ENCODE measurements at regions not wholly inside any gene's neighbourhood (a gene's known extent, or its start where the extent isn't known, plus 50 kb on each side); places are given as distances from the start of the nearest gene placed in this dataset.

DNA sequence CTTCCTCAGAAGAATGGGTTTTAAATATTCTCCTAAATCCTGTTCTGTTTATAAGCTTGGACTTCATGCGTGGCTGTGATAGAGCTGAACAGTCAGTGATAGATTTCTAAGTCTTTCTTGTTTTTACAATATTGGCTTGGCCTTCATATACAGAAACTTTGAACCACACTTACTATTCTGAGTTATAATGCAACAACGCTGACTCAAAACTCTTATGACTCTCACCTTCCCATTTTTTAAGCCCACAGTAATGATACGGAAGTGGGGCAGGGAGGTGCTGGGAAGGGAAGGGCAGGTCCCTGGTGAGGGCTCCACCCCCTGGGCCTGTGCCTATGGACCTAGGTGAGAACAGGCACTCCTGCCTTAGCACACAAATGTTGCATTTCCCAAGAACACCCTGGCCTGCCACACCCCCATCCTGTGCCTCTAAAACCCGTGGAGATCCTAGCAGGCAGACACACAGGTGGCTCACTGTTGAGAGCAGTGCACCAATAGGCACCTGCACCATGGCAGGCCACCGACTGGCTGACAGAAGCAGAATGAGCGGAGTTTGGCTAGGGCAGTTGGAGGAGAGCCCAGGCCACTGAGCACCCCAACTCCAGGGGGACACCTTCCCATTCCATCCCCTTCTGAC, 376.7 kb downstream of the GABRG2 start:
- DNase-seq (ENCODE audit: extremely low spot score, unreplicated experiment), result no peak
- TF ChIP-seq, protein P1, sequence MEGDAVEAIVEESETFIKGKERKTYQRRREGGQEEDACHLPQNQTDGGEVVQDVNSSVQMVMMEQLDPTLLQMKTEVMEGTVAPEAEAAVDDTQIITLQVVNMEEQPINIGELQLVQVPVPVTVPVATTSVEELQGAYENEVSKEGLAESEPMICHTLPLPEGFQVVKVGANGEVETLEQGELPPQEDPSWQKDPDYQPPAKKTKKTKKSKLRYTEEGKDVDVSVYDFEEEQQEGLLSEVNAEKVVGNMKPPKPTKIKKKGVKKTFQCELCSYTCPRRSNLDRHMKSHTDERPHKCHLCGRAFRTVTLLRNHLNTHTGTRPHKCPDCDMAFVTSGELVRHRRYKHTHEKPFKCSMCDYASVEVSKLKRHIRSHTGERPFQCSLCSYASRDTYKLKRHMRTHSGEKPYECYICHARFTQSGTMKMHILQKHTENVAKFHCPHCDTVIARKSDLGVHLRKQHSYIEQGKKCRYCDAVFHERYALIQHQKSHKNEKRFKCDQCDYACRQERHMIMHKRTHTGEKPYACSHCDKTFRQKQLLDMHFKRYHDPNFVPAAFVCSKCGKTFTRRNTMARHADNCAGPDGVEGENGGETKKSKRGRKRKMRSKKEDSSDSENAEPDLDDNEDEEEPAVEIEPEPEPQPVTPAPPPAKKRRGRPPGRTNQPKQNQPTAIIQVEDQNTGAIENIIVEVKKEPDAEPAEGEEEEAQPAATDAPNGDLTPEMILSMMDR (conservative IDR thresholded peaks at IDR 0.05), result no peak
- Mint-ChIP-seq H3K4me3 (no peak overlapping the region), H3K27me3 (no peaks in the 10 kb centered on the region), H3K9me3 (no peaks in the 10 kb centered on the region), H3K27ac (no peak overlapping the region), H3K36me3 (no peaks in the 10 kb centered on the region), H3K4me1 (ENCODE audit: unreplicated experiment) (no peaks in the 10 kb centered on the region)

DNA sequence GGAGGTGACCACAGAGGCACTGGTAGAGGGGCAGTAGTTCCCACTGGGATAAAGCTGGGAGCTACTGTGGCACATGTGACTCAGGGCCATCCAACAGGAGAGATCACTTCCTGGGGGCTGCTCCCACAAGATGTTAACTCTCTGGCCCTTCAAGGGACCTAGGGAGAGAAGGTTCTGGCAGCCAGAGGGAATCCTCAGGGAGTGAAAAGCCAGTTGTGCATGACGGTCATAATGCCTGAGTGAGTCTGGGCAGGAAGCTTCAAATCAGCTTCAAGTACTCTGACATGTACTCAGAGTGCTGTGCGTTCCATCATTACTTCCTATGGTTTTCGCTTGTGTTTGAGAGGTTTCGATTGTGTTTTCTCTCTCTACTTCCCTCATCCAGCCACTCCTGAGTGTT, 388.5 kb downstream of the GABRG2 start:
- no peak overlapping the region for H3K27ac Mint-ChIP-seq
- H3K9me3 Mint-ChIP-seq, result peaks cover 5% of the 10 kb centered on the region
- no peaks in the 10 kb centered on the region for H3K36me3 Mint-ChIP-seq
- H3K4me1 Mint-ChIP-seq (ENCODE audit: unreplicated experiment), result no peaks in the 10 kb centered on the region
- DNase-seq (ENCODE audit: extremely low spot score, unreplicated experiment), result no peak
- TF ChIP-seq, protein P1 (conservative IDR thresholded peaks at IDR 0.05), result no peak
- H3K4me3 Mint-ChIP-seq, result no peak overlapping the region
- no peaks in the 10 kb centered on the region for H3K27me3 Mint-ChIP-seq

DNA sequence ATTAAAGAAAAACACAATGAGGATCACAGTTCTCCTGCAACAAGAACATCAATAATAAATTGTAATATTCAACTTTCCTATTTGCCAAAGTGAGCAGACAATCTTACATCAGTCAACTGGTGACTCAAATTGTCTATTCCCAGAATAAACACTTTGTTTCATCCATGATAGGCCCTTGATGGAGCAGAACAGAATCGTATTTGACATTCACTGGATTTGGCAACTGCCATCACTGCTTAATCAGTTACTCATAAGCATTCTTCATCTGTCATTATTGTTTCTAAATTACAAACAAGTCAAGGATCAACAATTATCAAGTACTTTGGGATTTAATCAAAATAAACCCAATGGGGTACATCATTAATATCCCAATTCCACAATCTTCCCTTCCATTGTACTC, 398.4 kb downstream of the GABRG2 start:
- TF ChIP-seq, protein P1 (conservative IDR thresholded peaks at IDR 0.05), result no peak
- Mint-ChIP-seq H3K4me1 (ENCODE audit: unreplicated experiment) (no peaks in the 10 kb centered on the region), H3K36me3 (no peaks in the 10 kb centered on the region), H3K9me3 (no peaks in the 10 kb centered on the region), H3K27ac (no peak overlapping the region), H3K27me3 (no peaks in the 10 kb centered on the region), H3K4me3 (no peak overlapping the region)
- DNase-seq (ENCODE audit: extremely low spot score, unreplicated experiment), result no peak

DNA sequence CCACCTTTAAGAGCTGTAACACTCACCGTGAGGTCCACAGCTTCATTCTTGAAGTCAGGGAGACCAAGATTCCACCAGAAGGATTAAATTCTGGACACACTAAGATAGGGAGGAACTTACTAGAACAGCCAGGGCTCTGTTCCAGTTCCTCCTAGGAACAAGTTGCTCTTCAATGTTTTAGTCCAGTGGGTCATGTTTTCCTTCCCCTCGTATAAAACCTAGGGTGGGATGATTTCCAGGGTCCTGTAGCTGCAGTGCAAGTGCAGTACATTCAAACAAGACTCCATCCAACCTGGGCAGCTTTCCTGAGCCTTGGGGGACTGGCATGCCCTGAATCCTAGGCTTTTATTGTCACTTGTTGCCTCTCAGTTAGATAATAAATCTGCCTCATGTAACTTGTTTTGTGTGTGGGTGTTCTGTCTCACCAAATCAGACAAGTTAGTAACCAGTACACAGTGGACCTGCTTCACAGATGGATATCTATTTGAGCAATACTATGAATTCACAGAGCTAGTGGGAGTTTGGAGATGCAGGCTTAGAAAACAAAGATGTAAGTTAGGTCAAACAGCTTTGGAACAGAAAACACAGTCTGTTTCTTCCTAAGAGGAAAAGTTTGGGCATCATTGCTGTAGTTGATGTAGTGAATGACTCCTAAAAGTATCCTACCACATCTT, 405.6 kb downstream of the GABRG2 start:
- Mint-ChIP-seq H3K4me3 (no peak overlapping the region), H3K9me3 (no peaks in the 10 kb centered on the region), H3K27ac (no peak overlapping the region), H3K27me3 (no peaks in the 10 kb centered on the region), H3K36me3 (no peaks in the 10 kb centered on the region), H3K4me1 (ENCODE audit: unreplicated experiment) (no peaks in the 10 kb centered on the region)
- DNase-seq (ENCODE audit: extremely low spot score, unreplicated experiment), result no peak
- TF ChIP-seq, protein P1 (conservative IDR thresholded peaks at IDR 0.05), result no peak

DNA sequence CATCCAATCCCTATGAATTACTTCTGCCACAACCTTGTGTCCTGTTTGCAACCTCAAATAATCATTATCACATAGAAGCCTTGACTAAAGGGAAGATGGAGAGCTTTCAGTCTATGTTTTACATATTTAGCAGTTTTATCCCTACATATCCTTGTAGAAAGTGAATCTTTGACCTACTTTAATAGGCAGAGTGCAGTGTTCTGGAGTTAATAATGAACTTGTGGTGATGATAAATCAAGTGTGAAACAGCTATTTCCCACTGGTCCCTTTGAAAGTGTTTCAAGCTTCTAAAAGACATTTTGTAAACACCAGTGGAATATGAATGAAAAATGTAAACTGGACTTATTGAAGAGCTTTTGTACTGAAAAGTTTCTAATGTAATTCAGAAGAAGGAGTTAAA, 406.7 kb downstream of the GABRG2 start:
- Mint-ChIP-seq H3K27me3 (no peaks in the 10 kb centered on the region), H3K4me3 (no peak overlapping the region), H3K36me3 (no peaks in the 10 kb centered on the region), H3K9me3 (no peaks in the 10 kb centered on the region), H3K27ac (no peak overlapping the region), H3K4me1 (ENCODE audit: unreplicated experiment) (no peaks in the 10 kb centered on the region)
- TF ChIP-seq, protein P1 (conservative IDR thresholded peaks at IDR 0.05), result no peak
- DNase-seq (ENCODE audit: extremely low spot score, unreplicated experiment), result no peak

Measured in type B pancreatic cell (in vitro differentiated cells).